ELF-1 (cell line): ENCODE measurements at regions not wholly inside any gene's neighbourhood (a gene's known extent, or its start where the extent isn't known, plus 50 kb on each side); places are given as distances from the start of the nearest gene placed in this dataset.

Experiments
- DNase-seq: peaks from one replicate; pipeline ENCODE4 v3.0.0-alpha.2; 2016; ENCODE audit warnings: low read depth, low spot score

DNA sequence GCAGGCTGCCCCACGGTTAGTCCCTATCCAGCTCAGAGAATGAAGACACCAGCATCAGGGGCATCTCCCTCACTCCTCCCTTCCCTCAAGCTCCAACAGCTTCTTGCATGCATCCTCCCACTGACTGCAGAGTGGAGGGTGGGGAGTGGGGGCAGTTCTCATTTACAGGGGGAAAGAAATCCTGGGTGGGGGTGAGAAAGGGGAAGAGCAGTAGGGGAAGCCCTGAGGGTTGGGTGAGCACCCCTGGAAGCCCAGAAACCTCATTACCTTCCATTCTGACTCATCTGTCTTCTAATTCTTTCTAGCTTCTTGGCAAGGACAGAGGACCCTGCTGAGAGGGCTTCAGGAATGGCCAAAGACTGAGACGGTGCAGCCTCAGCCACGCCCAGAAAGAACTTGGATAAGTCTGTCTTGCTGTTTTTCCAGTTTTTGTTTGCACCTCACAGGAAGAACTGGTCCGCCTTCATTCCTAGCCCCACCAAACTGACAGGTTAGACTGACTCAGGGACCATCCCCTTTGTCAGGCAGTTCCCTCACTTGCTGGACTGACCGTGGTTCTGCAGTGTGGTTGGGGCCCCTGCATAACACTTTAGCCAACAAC lies 52.5 kb upstream of the WSB1 start:
- peak; percentile 93 for DNase-seq

DNA sequence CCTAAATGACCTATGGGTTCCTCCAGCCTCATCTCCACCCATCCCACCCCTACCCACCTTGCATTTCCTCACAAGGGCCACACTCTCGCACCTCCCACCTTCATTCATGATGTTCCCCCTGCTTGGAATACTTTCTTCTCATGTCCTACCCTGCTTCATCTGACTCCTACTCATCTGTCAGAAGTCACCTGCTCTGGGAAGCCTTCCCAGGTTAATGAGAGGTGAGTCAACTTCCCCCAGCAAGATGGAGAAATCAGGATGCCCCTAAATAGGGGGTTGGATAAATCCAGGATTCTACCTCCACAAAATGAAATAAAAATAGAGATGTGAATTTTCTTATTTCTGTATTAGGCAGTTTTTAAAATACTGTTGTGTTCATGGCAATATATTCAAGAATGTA lies 51.0 kb upstream of the WSB1 start:
- DNase-seq, result no peak

DNA sequence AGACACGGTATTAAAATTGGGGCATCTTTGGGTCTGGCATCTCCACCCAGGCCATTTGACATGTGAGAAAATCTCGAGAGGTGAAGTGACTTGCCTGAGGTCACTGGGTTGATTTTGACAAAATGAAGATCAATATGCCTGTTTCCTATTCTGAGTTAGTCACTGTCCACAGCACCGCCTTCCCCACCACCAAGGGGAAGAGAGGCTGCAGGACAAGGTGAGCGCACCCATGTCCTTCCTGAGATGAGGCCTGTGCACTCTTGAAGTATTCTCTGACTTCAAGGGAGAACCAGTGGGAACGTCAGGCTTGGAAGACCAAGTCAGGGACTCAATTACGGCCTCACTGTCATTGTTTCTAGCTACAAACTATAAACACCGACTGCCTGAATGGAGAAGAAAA lies 49.9 kb upstream of the WSB1 start:
- no peak for DNase-seq
